ENCODE measurements at regions not wholly inside any gene's neighbourhood (a gene's known extent, or its start where the extent isn't known, plus 50 kb on each side); places are given as distances from the start of the nearest gene placed in this dataset.

DNA sequence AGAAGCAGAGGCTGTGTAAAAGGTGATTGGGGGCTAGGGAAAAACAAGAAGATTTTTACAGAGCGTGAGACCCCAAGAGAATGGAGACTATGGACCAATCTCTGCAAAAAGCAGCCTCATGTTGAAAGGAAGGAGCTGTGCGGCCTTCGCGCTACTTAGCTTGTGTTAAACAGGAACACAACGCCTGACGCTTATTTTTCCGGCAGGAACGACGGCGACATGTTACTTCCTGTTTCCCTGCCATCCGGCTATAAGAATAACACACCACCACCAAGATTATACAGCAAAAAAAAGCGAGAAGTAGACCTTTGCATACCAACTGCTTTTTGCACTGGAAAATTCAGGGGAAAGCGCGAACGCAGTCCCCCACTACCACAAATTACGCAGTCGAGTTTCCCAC, 272.7 kb downstream of the FAM72C start:
- TF ChIP-seq, protein P1, sequence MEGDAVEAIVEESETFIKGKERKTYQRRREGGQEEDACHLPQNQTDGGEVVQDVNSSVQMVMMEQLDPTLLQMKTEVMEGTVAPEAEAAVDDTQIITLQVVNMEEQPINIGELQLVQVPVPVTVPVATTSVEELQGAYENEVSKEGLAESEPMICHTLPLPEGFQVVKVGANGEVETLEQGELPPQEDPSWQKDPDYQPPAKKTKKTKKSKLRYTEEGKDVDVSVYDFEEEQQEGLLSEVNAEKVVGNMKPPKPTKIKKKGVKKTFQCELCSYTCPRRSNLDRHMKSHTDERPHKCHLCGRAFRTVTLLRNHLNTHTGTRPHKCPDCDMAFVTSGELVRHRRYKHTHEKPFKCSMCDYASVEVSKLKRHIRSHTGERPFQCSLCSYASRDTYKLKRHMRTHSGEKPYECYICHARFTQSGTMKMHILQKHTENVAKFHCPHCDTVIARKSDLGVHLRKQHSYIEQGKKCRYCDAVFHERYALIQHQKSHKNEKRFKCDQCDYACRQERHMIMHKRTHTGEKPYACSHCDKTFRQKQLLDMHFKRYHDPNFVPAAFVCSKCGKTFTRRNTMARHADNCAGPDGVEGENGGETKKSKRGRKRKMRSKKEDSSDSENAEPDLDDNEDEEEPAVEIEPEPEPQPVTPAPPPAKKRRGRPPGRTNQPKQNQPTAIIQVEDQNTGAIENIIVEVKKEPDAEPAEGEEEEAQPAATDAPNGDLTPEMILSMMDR (optimal IDR thresholded peaks at IDR 0.05 in 1 of 3, IDR thresholded peaks at IDR 0.05 in 1 of 3, conservative IDR thresholded peaks at IDR 0.05 in 1 of 3; ENCODE audit: extremely low read depth in 1 of 3, insufficient read depth in 2 of 3, low read length in 3 of 3), result no peak
- no peak for TF ChIP-seq EZH2 (IDR thresholded peaks at IDR 0.05; ENCODE audit: low read length)

All from keratinocyte (primary cell).